Transverse colon (tissue), 4 donors: ENCODE measurements at regions not wholly inside any gene's neighbourhood (a gene's known extent, or its start where the extent isn't known, plus 50 kb on each side); places are given as distances from the start of the nearest gene placed in this dataset.

Experiments
- DNase-seq: peaks from one replicate; pipeline ENCODE4 v3.0.0-alpha.2; 2019
- H3K27ac ChIP-seq, 4 donors: fragments of 200-600 bp; sonication (generic); 2 replicates each; pipeline ENCODE4 v1.5.1; 2016 to 2018; ENCODE audit warnings: inconsistent platforms in 4 of 4
- H3K27me3 ChIP-seq: fragments of 200-600 bp; sonication (generic); 2 replicates; pipeline ENCODE4 v1.5.1; 2017; ENCODE audit warnings: inconsistent platforms
- H3K36me3 ChIP-seq, 4 donors: fragments of 200-600 bp; sonication (generic); 2 replicates each; pipeline ENCODE4 v1.5.1; 2017 to 2019; ENCODE audit warnings: inconsistent platforms in 4 of 4
- H3K4me1 ChIP-seq, 4 donors: fragments of 200-600 bp; sonication (generic); 2 replicates each; pipeline ENCODE4 v1.5.1; 2017 to 2020; ENCODE audit warnings: inconsistent platforms in 4 of 4
- H3K4me3 ChIP-seq, 4 donors: fragments of 200-600 bp; sonication (generic); 1 replicate in 1 of 4; 2 replicates in 3 of 4; pipeline versions ENCODE4 v1.5.1 to v1.6.1; 2017 to 2019; ENCODE audit warnings: inconsistent platforms in 4 of 4
- H3K9me3 ChIP-seq, 2 donors: fragments of 200-600 bp; sonication (generic); 2 replicates each; pipeline ENCODE4 v1.5.1; 2017 to 2019; ENCODE audit warnings: inconsistent platforms in 2 of 2
- CTCF ChIP-seq, 5 experiments: fragments of 200-600 bp in 3 of 5; fragments of 450-650 bp in 2 of 5; sonication (generic) in 3 of 5; IDR thresholded peaks; 1 replicate in 2 of 5; 2 replicates in 3 of 5; pipeline ENCODE4 v1.5.1; 2016 to 2017; ENCODE audit warnings: antibody characterized with exemption in 5 of 5, inconsistent platforms in 3 of 5, mild to moderate bottlenecking in 2 of 5, moderate library complexity in 1 of 5
- EP300 ChIP-seq: sonication (generic); formaldehyde crosslinking; IDR thresholded peaks from one replicate; pipeline ENCODE4 v1.6.1; 2017; ENCODE audit warnings: antibody characterized with exemption, low read depth
- POLR2A ChIP-seq: fragments of 450-650 bp; IDR thresholded peaks from one replicate; pipeline ENCODE4 v1.6.1; 2016; ENCODE audit warnings: antibody characterized with exemption, mild to moderate bottlenecking, moderate library complexity
- POLR2AphosphoS5 ChIP-seq, 3 donors: sonication (generic); formaldehyde crosslinking; IDR thresholded peaks; one replicate each; pipeline ENCODE4 v1.6.1; 2016; ENCODE audit warnings: antibody characterized with exemption in 3 of 3
- WGBS, 2 donors: methylation state at CpG; one replicate each; pipeline ENCODE4 v1.1.5; 2018; ENCODE audit warnings: low coverage in 1 of 2; 5-methylcytosine and 5-hydroxymethylcytosine counted together
- in situ Hi-C, 4 donors: fragments of 200-750 bp; cut with MboI; loops; one replicate each; pipeline versions ENCODE4 v1.15.0 to v1.15.1; 2017; ENCODE audit warnings: low sequenced_read_pairs in 3 of 4, low pct_ligation_motif_present in 1 of 4, low pct_unique_long_range_greater_than_20kb in 1 of 4
- intact Hi-C: fragments of 100-400 bp; cut with DNase I; formaldehyde crosslinking; loops from one replicate; pipeline ENCODE4 v1.15.1; 2023; ENCODE audit warnings: low total_unique reads

GRCh38 chr21:22632176-22632575 lies 1634.0 kb downstream of the NCAM2 start:
- Histone ChIP-seq H3K27me3 (no peaks in the 10 kb centered on the region), H3K36me3 (no peaks in the 10 kb centered on the region), H3K27ac (no peak overlapping the region), H3K9me3 (no peaks in the 10 kb centered on the region), H3K4me1 (no peaks in the 10 kb centered on the region), H3K4me3 (no peak overlapping the region)
- intact Hi-C loops (no loop called here), in situ Hi-C loops (no loop called here)
- DNase-seq: no peak
- WGBS, 2 donors: 35 to 44% methylated on average over 1 of the region's 1 CpG
- TF ChIP-seq CTCF (IDR thresholded peaks at IDR 0.05) (no peak), EP300 (no peak), POLR2AphosphoS5 (IDR thresholded peaks at IDR 0.05) (no peak), POLR2A (no peak)

- no peak overlapping the region for H3K4me3 ChIP-seq
- H3K27me3 ChIP-seq: no peaks in the 10 kb centered on the region
- H3K36me3 ChIP-seq: no peaks in the 10 kb centered on the region
- WGBS, 2 donors: 78 to 81% methylated on average over 3 of the region's 3 CpGs
- no peaks in the 10 kb centered on the region for H3K4me1 ChIP-seq
- no peak overlapping the region for H3K27ac ChIP-seq
- in situ Hi-C loops (loop anchor here in 1 of 4 donors (10.0 kb wide), 1 partner anchor 56 kb away; no protein-coding TSS in a partner anchor), intact Hi-C loops (no loop called here)
- no peak for DNase-seq
- H3K9me3 ChIP-seq: no peaks in the 10 kb centered on the region
- TF ChIP-seq EP300: no peak
- TF ChIP-seq POLR2AphosphoS5 (IDR thresholded peaks at IDR 0.05): no peak
- TF ChIP-seq POLR2A: no peak
- no peak for TF ChIP-seq CTCF (IDR thresholded peaks at IDR 0.05)
Observed at GRCh38 chr21:22649246-22649645, 1651.0 kb downstream of the NCAM2 start.

- Histone ChIP-seq H3K27me3 (no peaks in the 10 kb centered on the region), H3K4me3 (no peak overlapping the region), H3K36me3 (no peaks in the 10 kb centered on the region), H3K27ac (no peak overlapping the region), H3K9me3 (no peaks in the 10 kb centered on the region), H3K4me1 (no peaks in the 10 kb centered on the region)
- DNase-seq: no peak
- in situ Hi-C loops (no loop called here), intact Hi-C loops (no loop called here)
- TF ChIP-seq POLR2A (no peak), CTCF (IDR thresholded peaks at IDR 0.05) (no peak), EP300 (no peak), POLR2AphosphoS5 (IDR thresholded peaks at IDR 0.05) (no peak)
- 76% methylated on average over 1 of the region's 1 CpG; no CpG with 5 or more reads in 1 of the 2 donors for WGBS, 2 donors
Observed at GRCh38 chr21:22650226-22650625, 1652.0 kb downstream of the NCAM2 start.

GRCh38 chr21:22657781-22658180 lies 1659.6 kb downstream of the NCAM2 start:
- in situ Hi-C loops: no loop called here
- no peaks in the 10 kb centered on the region for H3K4me1 ChIP-seq
- DNase-seq: no peak
- H3K9me3 ChIP-seq: peaks cover 0 to 4% of the 10 kb centered on the region in 2 donors
- H3K27ac ChIP-seq: no peak overlapping the region
- H3K4me3 ChIP-seq: no peak overlapping the region
- TF ChIP-seq CTCF (IDR thresholded peaks at IDR 0.05) (no peak), EP300 (no peak), POLR2AphosphoS5 (IDR thresholded peaks at IDR 0.05) (no peak), POLR2A (no peak)
- intact Hi-C loops: no loop called here
- no peaks in the 10 kb centered on the region for H3K36me3 ChIP-seq
- H3K27me3 ChIP-seq: no peaks in the 10 kb centered on the region
